MCF 10A (cell line): ENCODE measurements at regions not wholly inside any gene's neighbourhood (a gene's known extent, or its start where the extent isn't known, plus 50 kb on each side); places are given as distances from the start of the nearest gene placed in this dataset.

ENCODE experiments used
- BruUV-seq: library from RNA; stranded (reverse); fragments of 400-500 nt; replicated peaks from 2 replicates; lab custom pipeline; 2021; lab: Mats Ljungman, UMichigan
- CTCF ChIA-PET: fragments of 300-600 bp; sonication (Branson Sonifier 250); formaldehyde crosslinking; extraction: SDS; loops from one replicate; lab custom pipeline; 2021; ENCODE audit warnings: antibody characterized with exemption, inconsistent platforms; lab: Yijun Ruan, JAX
- POLR2A ChIA-PET: fragments of 300-600, 350-650 bp; sonication (Branson Sonifier 250); formaldehyde crosslinking; extraction: SDS; loops from one replicate; lab custom pipeline; 2020; ENCODE audit warnings: antibody characterized with exemption, inconsistent platforms; lab: Yijun Ruan, JAX
- DNase-seq: peaks from one replicate; pipeline ENCODE4 v3.0.0-alpha.2; 2018; ENCODE audit not compliant: unreplicated experiment
- H3K27ac Mint-ChIP-seq: one replicate; pipeline ENCODE4 v1.8.0; 2022; ENCODE audit warnings: mild to moderate bottlenecking, low read depth, mixed read lengths; ENCODE audit not compliant: unreplicated experiment
- H3K27me3 Mint-ChIP-seq: one replicate; pipeline ENCODE4 v1.8.0; 2022; ENCODE audit warnings: mixed read lengths; ENCODE audit not compliant: insufficient read depth, unreplicated experiment
- H3K36me3 Mint-ChIP-seq: one replicate; pipeline ENCODE4 v1.8.0; 2022; ENCODE audit warnings: mild to moderate bottlenecking, moderate library complexity, mixed read lengths; ENCODE audit not compliant: insufficient read depth, unreplicated experiment
- H3K4me1 Mint-ChIP-seq: one replicate; pipeline ENCODE4 v1.8.0; 2022; ENCODE audit warnings: mixed read lengths; ENCODE audit not compliant: insufficient read depth, unreplicated experiment
- H3K4me3 Mint-ChIP-seq: one replicate; pipeline ENCODE4 v1.8.0; 2022; ENCODE audit warnings: mild to moderate bottlenecking, moderate library complexity, mixed read lengths; ENCODE audit not compliant: unreplicated experiment
- H3K9me3 Mint-ChIP-seq: one replicate; pipeline ENCODE4 v1.8.0; 2022; ENCODE audit warnings: mixed read lengths; ENCODE audit not compliant: unreplicated experiment
- CTCF ChIP-seq: fragments of 200-600 bp; IDR thresholded peaks from one replicate; pipeline ENCODE4 v1.8.0; 2022; ENCODE audit warnings: antibody characterized with exemption, mild to moderate bottlenecking; ENCODE audit not compliant: unreplicated experiment
- intact Hi-C: fragments of 100-400 bp; cut with micrococcal nuclease; formaldehyde crosslinking; loops from 2 replicates; pipeline ENCODE4 v1.14.1; 2022

GRCh38 chr16:64297863-64298600 is 823.8 kb downstream of the CDH11 start:
- no peak for DNase-seq
- Mint-ChIP-seq H3K27me3 (no peaks in the 10 kb centered on the region), H3K4me1 (no peaks in the 10 kb centered on the region), H3K27ac (no peak overlapping the region), H3K9me3 (peaks cover 6% of the 10 kb centered on the region), H3K36me3 (no peaks in the 10 kb centered on the region), H3K4me3 (no peak overlapping the region)
- ChIA-PET CTCF (no interaction called here), POLR2A (no interaction called here)
- no TSS peak for BruUV-seq
- intact Hi-C loops, result no loop called here
- TF ChIP-seq CTCF, result no peak

- POLR2A ChIA-PET, result no interaction called here
- Mint-ChIP-seq H3K4me1 (no peaks in the 10 kb centered on the region), H3K4me3 (no peak overlapping the region), H3K27ac (no peak overlapping the region), H3K27me3 (no peaks in the 10 kb centered on the region), H3K9me3 (peaks cover 6% of the 10 kb centered on the region), H3K36me3 (no peaks in the 10 kb centered on the region)
- intact Hi-C loops, result no loop called here
- DNase-seq, result no peak
- CTCF ChIA-PET, result interaction anchor here (0.6 kb wide), 1 partner anchor 27 kb away, joined by 3 read pairs; no protein-coding TSS in a partner anchor
- TF ChIP-seq CTCF, result no peak
- no TSS peak for BruUV-seq
Observed at GRCh38 chr16:64295466-64295865, 826.4 kb downstream of the CDH11 start.

- no peak for TF ChIP-seq CTCF
- Mint-ChIP-seq H3K4me1 (no peaks in the 10 kb centered on the region), H3K4me3 (no peak overlapping the region), H3K9me3 (peaks cover 6% of the 10 kb centered on the region), H3K27me3 (no peaks in the 10 kb centered on the region), H3K36me3 (no peaks in the 10 kb centered on the region), H3K27ac (no peak overlapping the region)
- intact Hi-C loops, result no loop called here
- BruUV-seq, result no TSS peak
- POLR2A ChIA-PET, result interaction anchor here (1.0 kb wide), 1 partner anchor 9 kb away, joined by 3 read pairs; no protein-coding TSS in a partner anchor
- CTCF ChIA-PET, result interaction anchor here (1.5 kb wide), 1 partner anchor 106 kb away, joined by 4 read pairs; no protein-coding TSS in a partner anchor
- no peak for DNase-seq
Observed at GRCh38 chr16:64292953-64293352, 828.9 kb downstream of the CDH11 start.

- POLR2A ChIA-PET, result interaction anchor here (1.0 kb wide), 1 partner anchor 8 kb away, joined by 3 read pairs; no protein-coding TSS in a partner anchor
- Mint-ChIP-seq H3K27me3 (no peaks in the 10 kb centered on the region), H3K9me3 (peaks cover 2% of the 10 kb centered on the region), H3K4me1 (no peaks in the 10 kb centered on the region), H3K36me3 (no peaks in the 10 kb centered on the region), H3K27ac (no peak overlapping the region), H3K4me3 (no peak overlapping the region)
- CTCF ChIA-PET, result interaction anchor here (1.5 kb wide), 1 partner anchor 107 kb away, joined by 4 read pairs; no protein-coding TSS in a partner anchor
- DNase-seq, result no peak
- no peak for TF ChIP-seq CTCF
- no TSS peak for BruUV-seq
- intact Hi-C loops, result no loop called here
Observed at GRCh38 chr16:64292161-64292560, 829.7 kb downstream of the CDH11 start.
